ENCODE measurements at regions not wholly inside any gene's neighbourhood (a gene's known extent, or its start where the extent isn't known, plus 50 kb on each side); places are given as distances from the start of the nearest gene placed in this dataset.
"Not testable (repeated sequence)": the region's sequence is repeated elsewhere in the genome, so short reads cannot be mapped to it uniquely, and the experiment has no call there.

- no peaks in the 10 kb centered on the region for H3K36me3 ChIP-seq (ENCODE audit: control insufficient read depth, insufficient read depth, low read length)
- Mint-ChIP-seq H3K4me3 (no peak overlapping the region), H3K36me3 (no peaks in the 10 kb centered on the region), H3K9me3 (peaks cover 0 to 9% (median 0%) of the 10 kb centered on the region in 7 donors), H3K27ac (no peak overlapping the region), H3K4me1 (no peaks in the 10 kb centered on the region), H3K27me3 (no peaks in the 10 kb centered on the region)
- H3K4me1 ChIP-seq (ENCODE audit: control insufficient read depth, insufficient read depth, low read length, poor library complexity, severe bottlenecking): no peaks in the 10 kb centered on the region
- ATAC-seq (ENCODE audit: low read depth in 2 of 2): no peak
- no peaks in the 10 kb centered on the region for H3K27me3 ChIP-seq (ENCODE audit: control insufficient read depth, insufficient read depth, low read length)
- DNase-seq: no peak
- no peaks in the 10 kb centered on the region for H3K9me3 ChIP-seq (ENCODE audit: control insufficient read depth in 2 of 2, low read length in 2 of 2)
- no peak overlapping the region for H3K4me3 ChIP-seq (ENCODE audit: low read depth, low read length)
- H3K27ac ChIP-seq (ENCODE audit: insufficient read depth, low read length, poor library complexity, severe bottlenecking): no peak overlapping the region
These were observed 733.6 kb upstream of the SALL3 start for GRCh38 chr18:78246050-78246449.

GRCh38 chr18:78246588-78246987 is 733.0 kb upstream of the SALL3 start:
- no peaks in the 10 kb centered on the region for H3K4me1 ChIP-seq (ENCODE audit: control insufficient read depth, insufficient read depth, low read length, poor library complexity, severe bottlenecking)
- ATAC-seq (ENCODE audit: low read depth in 2 of 2): no peak
- Mint-ChIP-seq H3K9me3 (peaks cover 0 to 9% (median 0%) of the 10 kb centered on the region in 7 donors), H3K36me3 (no peaks in the 10 kb centered on the region), H3K27ac (no peak overlapping the region), H3K27me3 (no peaks in the 10 kb centered on the region), H3K4me3 (no peak overlapping the region), H3K4me1 (no peaks in the 10 kb centered on the region)
- no peak overlapping the region for H3K27ac ChIP-seq (ENCODE audit: insufficient read depth, low read length, poor library complexity, severe bottlenecking)
- H3K36me3 ChIP-seq (ENCODE audit: control insufficient read depth, insufficient read depth, low read length): no peaks in the 10 kb centered on the region
- H3K4me3 ChIP-seq (ENCODE audit: low read depth, low read length): no peak overlapping the region
- no peak for DNase-seq
- H3K9me3 ChIP-seq (ENCODE audit: control insufficient read depth in 2 of 2, low read length in 2 of 2): no peaks in the 10 kb centered on the region
- no peaks in the 10 kb centered on the region for H3K27me3 ChIP-seq (ENCODE audit: control insufficient read depth, insufficient read depth, low read length)

- DNase-seq (no peak), ATAC-seq (ENCODE audit: low read depth in 2 of 2) (no peak)
- Mint-ChIP-seq H3K4me1 (no peaks in the 10 kb centered on the region), H3K27me3 (no peaks in the 10 kb centered on the region), H3K27ac (no peak overlapping the region), H3K9me3 (peaks cover 0 to 9% (median 0%) of the 10 kb centered on the region in 7 donors), H3K36me3 (no peaks in the 10 kb centered on the region), H3K4me3 (no peak overlapping the region)
- Histone ChIP-seq H3K4me1 (ENCODE audit: control insufficient read depth, insufficient read depth, low read length, poor library complexity, severe bottlenecking) (no peaks in the 10 kb centered on the region), H3K9me3 (ENCODE audit: control insufficient read depth in 2 of 2, low read length in 2 of 2) (no peaks in the 10 kb centered on the region), H3K27me3 (ENCODE audit: control insufficient read depth, insufficient read depth, low read length) (no peaks in the 10 kb centered on the region), H3K27ac (ENCODE audit: insufficient read depth, low read length, poor library complexity, severe bottlenecking) (no peak overlapping the region), H3K36me3 (ENCODE audit: control insufficient read depth, insufficient read depth, low read length) (no peaks in the 10 kb centered on the region), H3K4me3 (ENCODE audit: low read depth, low read length) (no peak overlapping the region)
These were observed 731.9 kb upstream of the SALL3 start for GRCh38 chr18:78247615-78248289.

GRCh38 chr18:78255013-78255412 is 724.6 kb upstream of the SALL3 start:
- H3K36me3 ChIP-seq (ENCODE audit: control insufficient read depth, insufficient read depth, low read length): no peaks in the 10 kb centered on the region
- H3K4me3 ChIP-seq (ENCODE audit: low read depth, low read length): no peak overlapping the region
- Mint-ChIP-seq H3K27ac (no peak overlapping the region), H3K4me3 (no peak overlapping the region), H3K27me3 (no peaks in the 10 kb centered on the region), H3K9me3 (peaks cover 0 to 3% (median 0%) of the 10 kb centered on the region in 7 donors), H3K36me3 (no peaks in the 10 kb centered on the region), H3K4me1 (no peaks in the 10 kb centered on the region)
- no peak for ATAC-seq (ENCODE audit: low read depth in 2 of 2)
- H3K27ac ChIP-seq (ENCODE audit: insufficient read depth, low read length, poor library complexity, severe bottlenecking): no peak overlapping the region
- H3K9me3 ChIP-seq (ENCODE audit: control insufficient read depth in 2 of 2, low read length in 2 of 2): no peaks in the 10 kb centered on the region
- DNase-seq: no peak
- H3K4me1 ChIP-seq (ENCODE audit: control insufficient read depth, insufficient read depth, low read length, poor library complexity, severe bottlenecking): no peaks in the 10 kb centered on the region
- no peaks in the 10 kb centered on the region for H3K27me3 ChIP-seq (ENCODE audit: control insufficient read depth, insufficient read depth, low read length)

GRCh38 chr18:78268226-78268988 is 711.2 kb upstream of the SALL3 start:
- Mint-ChIP-seq H3K36me3 (no peaks in the 10 kb centered on the region), H3K9me3 (peaks cover 0 to 9% (median 5%) of the 10 kb centered on the region in 7 donors), H3K4me3 (no peak overlapping the region), H3K4me1 (no peaks in the 10 kb centered on the region), H3K27ac (no peak overlapping the region), H3K27me3 (no peaks in the 10 kb centered on the region)
- Histone ChIP-seq H3K27ac (ENCODE audit: insufficient read depth, low read length, poor library complexity, severe bottlenecking) (no peak overlapping the region), H3K4me3 (ENCODE audit: low read depth, low read length) (no peak overlapping the region), H3K9me3 (ENCODE audit: control insufficient read depth in 2 of 2, low read length in 2 of 2) (no peaks in the 10 kb centered on the region), H3K4me1 (ENCODE audit: control insufficient read depth, insufficient read depth, low read length, poor library complexity, severe bottlenecking) (no peaks in the 10 kb centered on the region), H3K27me3 (ENCODE audit: control insufficient read depth, insufficient read depth, low read length) (no peaks in the 10 kb centered on the region), H3K36me3 (ENCODE audit: control insufficient read depth, insufficient read depth, low read length) (no peaks in the 10 kb centered on the region)
- no peak for DNase-seq
- ATAC-seq (ENCODE audit: low read depth in 2 of 2): no peak

- H3K36me3 Mint-ChIP-seq: no peaks in the 10 kb centered on the region
- peaks cover 0 to 5% of the 10 kb centered on the region in 2 experiments for H3K9me3 ChIP-seq (ENCODE audit: control insufficient read depth in 2 of 2, low read length in 2 of 2)
- no peak overlapping the region for H3K4me3 ChIP-seq (ENCODE audit: low read depth, low read length)
- no peak overlapping the region for H3K4me3 Mint-ChIP-seq
- H3K4me1 ChIP-seq (ENCODE audit: control insufficient read depth, insufficient read depth, low read length, poor library complexity, severe bottlenecking): no peaks in the 10 kb centered on the region
- H3K27me3 ChIP-seq (ENCODE audit: control insufficient read depth, insufficient read depth, low read length): no peaks in the 10 kb centered on the region
- peaks cover 0 to 18% (median 6%) of the 10 kb centered on the region in 7 donors for H3K9me3 Mint-ChIP-seq
- no peak overlapping the region for H3K27ac Mint-ChIP-seq
- DNase-seq (no peak), ATAC-seq (ENCODE audit: low read depth in 2 of 2) (no peak)
- H3K27ac ChIP-seq (ENCODE audit: insufficient read depth, low read length, poor library complexity, severe bottlenecking): no peak overlapping the region
- H3K4me1 Mint-ChIP-seq: no peaks in the 10 kb centered on the region
- H3K36me3 ChIP-seq (ENCODE audit: control insufficient read depth, insufficient read depth, low read length): no peaks in the 10 kb centered on the region
- no peaks in the 10 kb centered on the region for H3K27me3 Mint-ChIP-seq
These were observed 707.8 kb upstream of the SALL3 start for GRCh38 chr18:78271790-78272189.

GRCh38 chr18:78273876-78274275 is 705.7 kb upstream of the SALL3 start:
- no peaks in the 10 kb centered on the region for H3K27me3 Mint-ChIP-seq

GRCh38 chr18:78283425-78283824 is 696.2 kb upstream of the SALL3 start:
- not testable (repeated sequence) for H3K27ac ChIP-seq (ENCODE audit: insufficient read depth, low read length, poor library complexity, severe bottlenecking); H3K4me1 Mint-ChIP-seq; H3K4me3 ChIP-seq (ENCODE audit: low read depth, low read length); H3K27me3 Mint-ChIP-seq; H3K4me3 Mint-ChIP-seq; H3K27me3 ChIP-seq (ENCODE audit: control insufficient read depth, insufficient read depth, low read length); H3K36me3 Mint-ChIP-seq; H3K27ac Mint-ChIP-seq; H3K4me1 ChIP-seq (ENCODE audit: control insufficient read depth, insufficient read depth, low read length, poor library complexity, severe bottlenecking); H3K36me3 ChIP-seq (ENCODE audit: control insufficient read depth, insufficient read depth, low read length); H3K9me3 ChIP-seq (ENCODE audit: control insufficient read depth in 2 of 2, low read length in 2 of 2); ATAC-seq (ENCODE audit: low read depth in 2 of 2); DNase-seq
- H3K9me3 Mint-ChIP-seq: peaks cover 0 to 13% (median 3%) of the 10 kb centered on the region in 7 donors

More at GRCh38 chr18:78273876-78274275, 705.7 kb upstream of the SALL3 start:
- peaks cover 0 to 5% of the 10 kb centered on the region in 2 experiments for H3K9me3 ChIP-seq (ENCODE audit: control insufficient read depth in 2 of 2, low read length in 2 of 2)
- no peaks in the 10 kb centered on the region for H3K36me3 ChIP-seq (ENCODE audit: control insufficient read depth, insufficient read depth, low read length)
- H3K27ac Mint-ChIP-seq: no peak overlapping the region
- no peaks in the 10 kb centered on the region for H3K27me3 ChIP-seq (ENCODE audit: control insufficient read depth, insufficient read depth, low read length)
- no peak overlapping the region for H3K4me3 ChIP-seq (ENCODE audit: low read depth, low read length)
- H3K4me1 ChIP-seq (ENCODE audit: control insufficient read depth, insufficient read depth, low read length, poor library complexity, severe bottlenecking): no peaks in the 10 kb centered on the region
- no peaks in the 10 kb centered on the region for H3K4me1 Mint-ChIP-seq
- H3K9me3 Mint-ChIP-seq: peaks cover 0 to 12% (median 6%) of the 10 kb centered on the region in 7 donors
- DNase-seq (no peak), ATAC-seq (ENCODE audit: low read depth in 2 of 2) (no peak)
- no peaks in the 10 kb centered on the region for H3K36me3 Mint-ChIP-seq
- H3K4me3 Mint-ChIP-seq: no peak overlapping the region
- no peak overlapping the region for H3K27ac ChIP-seq (ENCODE audit: insufficient read depth, low read length, poor library complexity, severe bottlenecking)
